ENCODE measurements at regions not wholly inside any gene's neighbourhood (a gene's known extent, or its start where the extent isn't known, plus 50 kb on each side); places are given as distances from the start of the nearest gene placed in this dataset.

DNA sequence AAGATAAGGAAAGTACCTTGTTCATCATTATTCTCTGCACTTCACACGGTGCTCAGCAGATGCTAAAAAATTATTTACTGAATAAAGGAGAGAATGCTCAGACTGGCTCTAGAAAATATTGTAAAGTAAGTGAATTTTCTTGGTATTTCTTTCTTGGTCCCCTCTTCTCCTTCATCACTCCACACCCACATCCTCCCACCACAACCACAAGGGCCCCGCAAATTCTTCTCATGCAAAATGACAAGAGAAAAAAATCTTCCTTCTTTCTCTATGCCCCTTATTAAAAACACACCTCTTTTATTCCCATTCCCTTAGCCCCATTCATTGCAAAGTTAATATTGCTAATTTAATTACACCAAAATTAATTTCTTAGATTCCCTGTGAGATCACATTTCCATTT is 74.2 kb upstream of the NEDD4L start:
- Histone ChIP-seq H3K36me3 (replicated peaks in 1 of 2; ENCODE audit: control insufficient read depth in 1 of 2, insufficient read depth in 2 of 2, low read length in 2 of 2) (no peaks in the 10 kb centered on the region), H3K79me2 (ENCODE audit: insufficient read depth, low read length) (no peaks in the 10 kb centered on the region), H3K4me1 (ENCODE audit: control insufficient read depth in 1 of 2, insufficient read depth in 2 of 2, low read length in 2 of 2) (no peaks in the 10 kb centered on the region), H3K9me3 (replicated peaks in 1 of 2; ENCODE audit: control insufficient read depth in 1 of 2, insufficient read depth in 1 of 2, low read length in 2 of 2) (no peaks in the 10 kb centered on the region), H2AFZ (ENCODE audit: insufficient read depth, low read depth, low read length, poor library complexity, severe bottlenecking) (no peak overlapping the region), H3K4me3 (replicated peaks in 1 of 3; ENCODE audit: low read depth in 2 of 3, low read length in 3 of 3) (no peak overlapping the region), H4K20me1 (ENCODE audit: insufficient read depth, low read length) (no peaks in the 10 kb centered on the region), H3K27ac (ENCODE audit: low read depth in 1 of 2, low read length in 2 of 2) (no peak overlapping the region), H3K4me2 (replicated peaks; ENCODE audit: extremely low read depth, low read length, poor library complexity, severe bottlenecking) (no peak overlapping the region), H3K27me3 (ENCODE audit: control insufficient read depth in 2 of 2, insufficient read depth in 2 of 2, low read length in 2 of 2) (no peaks in the 10 kb centered on the region), H3K9ac (ENCODE audit: insufficient read depth, low read length, poor library complexity, severe bottlenecking) (no peak overlapping the region)
- H3K27me3 Mint-ChIP-seq (ENCODE audit: low read depth in 3 of 3) = peaks cover 0 to 7% (median 1%) of the 10 kb centered on the region in 3 donors
- TF ChIP-seq, protein P1, sequence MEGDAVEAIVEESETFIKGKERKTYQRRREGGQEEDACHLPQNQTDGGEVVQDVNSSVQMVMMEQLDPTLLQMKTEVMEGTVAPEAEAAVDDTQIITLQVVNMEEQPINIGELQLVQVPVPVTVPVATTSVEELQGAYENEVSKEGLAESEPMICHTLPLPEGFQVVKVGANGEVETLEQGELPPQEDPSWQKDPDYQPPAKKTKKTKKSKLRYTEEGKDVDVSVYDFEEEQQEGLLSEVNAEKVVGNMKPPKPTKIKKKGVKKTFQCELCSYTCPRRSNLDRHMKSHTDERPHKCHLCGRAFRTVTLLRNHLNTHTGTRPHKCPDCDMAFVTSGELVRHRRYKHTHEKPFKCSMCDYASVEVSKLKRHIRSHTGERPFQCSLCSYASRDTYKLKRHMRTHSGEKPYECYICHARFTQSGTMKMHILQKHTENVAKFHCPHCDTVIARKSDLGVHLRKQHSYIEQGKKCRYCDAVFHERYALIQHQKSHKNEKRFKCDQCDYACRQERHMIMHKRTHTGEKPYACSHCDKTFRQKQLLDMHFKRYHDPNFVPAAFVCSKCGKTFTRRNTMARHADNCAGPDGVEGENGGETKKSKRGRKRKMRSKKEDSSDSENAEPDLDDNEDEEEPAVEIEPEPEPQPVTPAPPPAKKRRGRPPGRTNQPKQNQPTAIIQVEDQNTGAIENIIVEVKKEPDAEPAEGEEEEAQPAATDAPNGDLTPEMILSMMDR (IDR thresholded peaks at IDR 0.05) = no peak
- H3K4me3 Mint-ChIP-seq = no peak overlapping the region
- intact Hi-C loops (cut with micrococcal nuclease) = no loop called here
- H3K27ac Mint-ChIP-seq = no peak overlapping the region
- WGBS (ENCODE audit: insufficient coverage) = 0% methylated on average over 1 of the region's 2 CpGs
- no peaks in the 10 kb centered on the region for H3K9me3 Mint-ChIP-seq
- DNase-seq = no peak
- H3K4me1 Mint-ChIP-seq = no peaks in the 10 kb centered on the region
- H3K36me3 Mint-ChIP-seq = no peaks in the 10 kb centered on the region

DNA sequence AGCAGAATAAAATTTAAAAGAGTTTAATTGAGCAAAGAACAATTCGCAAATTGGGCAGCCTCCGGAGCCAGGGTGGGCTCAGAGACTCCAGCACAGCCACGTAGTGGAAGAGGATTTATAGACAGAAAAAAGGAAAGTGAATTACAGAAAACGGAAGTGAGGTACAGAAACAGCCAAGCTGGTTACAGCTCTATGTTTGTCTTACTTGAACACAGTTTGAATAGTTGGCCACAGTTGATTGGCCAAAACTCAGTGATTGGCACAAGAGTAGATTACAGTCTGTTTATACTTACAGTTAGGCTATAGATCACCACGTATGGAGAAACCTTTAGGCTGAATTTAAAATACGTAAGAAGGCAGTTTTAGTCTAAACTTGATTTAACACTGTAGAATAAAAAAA is 78.8 kb upstream of the NEDD4L start:
- no peak overlapping the region for H3K27ac ChIP-seq (ENCODE audit: low read depth in 1 of 2, low read length in 2 of 2)
- H3K4me2 ChIP-seq (replicated peaks; ENCODE audit: extremely low read depth, low read length, poor library complexity, severe bottlenecking) = no peak overlapping the region
- H3K9ac ChIP-seq (ENCODE audit: insufficient read depth, low read length, poor library complexity, severe bottlenecking) = no peak overlapping the region
- no peak overlapping the region for H3K4me3 ChIP-seq (replicated peaks in 1 of 3; ENCODE audit: low read depth in 2 of 3, low read length in 3 of 3)
- TF ChIP-seq, protein P1 (IDR thresholded peaks at IDR 0.05) = no peak
- no peaks in the 10 kb centered on the region for H3K4me1 ChIP-seq (ENCODE audit: control insufficient read depth in 1 of 2, insufficient read depth in 2 of 2, low read length in 2 of 2)
- H2AFZ ChIP-seq (ENCODE audit: insufficient read depth, low read depth, low read length, poor library complexity, severe bottlenecking) = no peak overlapping the region
- no peaks in the 10 kb centered on the region for H3K36me3 ChIP-seq (replicated peaks in 1 of 2; ENCODE audit: control insufficient read depth in 1 of 2, insufficient read depth in 2 of 2, low read length in 2 of 2)
- Mint-ChIP-seq H3K4me3 (no peak overlapping the region), H3K36me3 (no peaks in the 10 kb centered on the region), H3K27me3 (ENCODE audit: low read depth in 3 of 3) (peaks cover under 1 to 8% (median 3%) of the 10 kb centered on the region in 3 donors), H3K27ac (peak overlapping the region in 1 of 7 donors; percentile 23), H3K4me1 (no peaks in the 10 kb centered on the region), H3K9me3 (peaks cover 0 to 2% (median 0%) of the 10 kb centered on the region in 7 donors)
- no peaks in the 10 kb centered on the region for H3K79me2 ChIP-seq (ENCODE audit: insufficient read depth, low read length)
- intact Hi-C loops (cut with micrococcal nuclease) = no loop called here
- WGBS (ENCODE audit: insufficient coverage) = 86% methylated on average over 4 of the region's 6 CpGs
- H3K27me3 ChIP-seq (ENCODE audit: control insufficient read depth in 2 of 2, insufficient read depth in 2 of 2, low read length in 2 of 2) = no peaks in the 10 kb centered on the region
- DNase-seq = no peak
- H3K9me3 ChIP-seq (replicated peaks in 1 of 2; ENCODE audit: control insufficient read depth in 1 of 2, insufficient read depth in 1 of 2, low read length in 2 of 2) = no peaks in the 10 kb centered on the region
- H4K20me1 ChIP-seq (ENCODE audit: insufficient read depth, low read length) = no peaks in the 10 kb centered on the region
